HFF-Myc (cell line): ENCODE measurements at regions not wholly inside any gene's neighbourhood (a gene's known extent, or its start where the extent isn't known, plus 50 kb on each side); places are given as distances from the start of the nearest gene placed in this dataset.

ENCODE experiments used
- DNase-seq: peaks from one replicate; pipeline ENCODE4 v3.0.0-alpha.2; 2011; ENCODE audit warnings: low read depth; ENCODE audit errors: extremely low read depth
- H3K4me3 ChIP-seq: replicated peaks from 2 replicates; pipeline ENCODE4 v1.5.1; 2011; ENCODE audit warnings: low read depth, mild to moderate bottlenecking, control low read depth, low read length
- TF ChIP-seq, protein P1 (sequence below): IDR thresholded peaks from 2 replicates; pipeline ENCODE4 v1.5.1; 2012; ENCODE audit warnings: mild to moderate bottlenecking, low read depth, low read length, control low read depth; ENCODE audit errors: missing control alignments

DNA sequence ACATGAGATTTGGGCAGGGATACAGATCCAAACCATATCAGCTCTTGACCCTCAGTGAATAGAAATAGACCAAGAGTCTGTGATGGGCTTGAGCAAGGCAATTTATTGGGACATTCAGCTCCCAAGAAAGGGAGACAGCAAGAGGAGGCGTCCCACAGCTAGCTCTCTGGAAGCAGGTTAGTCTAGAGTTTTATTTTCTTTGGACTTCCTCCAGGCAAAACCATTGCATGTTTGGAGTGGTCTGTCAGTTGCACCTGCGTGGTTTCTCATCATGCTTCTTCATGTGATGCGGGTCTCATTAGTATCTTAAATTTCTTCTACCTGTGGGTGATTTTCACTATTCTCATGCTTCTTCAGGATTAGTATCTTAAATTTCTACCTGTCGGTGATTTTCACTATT lies 1530.6 kb downstream of the PLA2G4A start:
- TF ChIP-seq, protein P1, sequence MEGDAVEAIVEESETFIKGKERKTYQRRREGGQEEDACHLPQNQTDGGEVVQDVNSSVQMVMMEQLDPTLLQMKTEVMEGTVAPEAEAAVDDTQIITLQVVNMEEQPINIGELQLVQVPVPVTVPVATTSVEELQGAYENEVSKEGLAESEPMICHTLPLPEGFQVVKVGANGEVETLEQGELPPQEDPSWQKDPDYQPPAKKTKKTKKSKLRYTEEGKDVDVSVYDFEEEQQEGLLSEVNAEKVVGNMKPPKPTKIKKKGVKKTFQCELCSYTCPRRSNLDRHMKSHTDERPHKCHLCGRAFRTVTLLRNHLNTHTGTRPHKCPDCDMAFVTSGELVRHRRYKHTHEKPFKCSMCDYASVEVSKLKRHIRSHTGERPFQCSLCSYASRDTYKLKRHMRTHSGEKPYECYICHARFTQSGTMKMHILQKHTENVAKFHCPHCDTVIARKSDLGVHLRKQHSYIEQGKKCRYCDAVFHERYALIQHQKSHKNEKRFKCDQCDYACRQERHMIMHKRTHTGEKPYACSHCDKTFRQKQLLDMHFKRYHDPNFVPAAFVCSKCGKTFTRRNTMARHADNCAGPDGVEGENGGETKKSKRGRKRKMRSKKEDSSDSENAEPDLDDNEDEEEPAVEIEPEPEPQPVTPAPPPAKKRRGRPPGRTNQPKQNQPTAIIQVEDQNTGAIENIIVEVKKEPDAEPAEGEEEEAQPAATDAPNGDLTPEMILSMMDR: no peak
- H3K4me3 ChIP-seq: no peak overlapping the region
- no peak for DNase-seq

DNA sequence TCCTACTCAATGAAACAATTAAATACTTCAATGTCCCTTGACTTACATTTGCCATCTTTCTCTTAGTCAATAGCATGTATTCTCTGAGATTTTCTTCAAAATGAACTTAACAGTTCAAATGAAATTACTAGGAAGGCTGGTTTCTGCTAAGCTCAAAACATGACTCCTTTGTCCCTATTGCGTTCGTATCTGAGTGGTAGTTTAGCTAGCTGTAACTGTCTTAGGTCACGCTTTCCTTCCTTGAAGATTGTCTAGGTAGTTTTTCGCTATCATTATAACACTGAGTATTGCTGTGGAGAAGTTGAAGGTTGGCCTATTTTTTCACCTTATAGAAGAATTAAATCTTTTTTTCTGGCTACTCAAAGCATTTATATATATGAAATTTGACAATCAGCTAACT lies 1535.2 kb downstream of the PLA2G4A start:
- no peak for DNase-seq
- TF ChIP-seq, protein P1: no peak
- no peak overlapping the region for H3K4me3 ChIP-seq

GRCh38 chr1:188364927-188365449 lies 1536.2 kb downstream of the PLA2G4A start:
- no peak overlapping the region for H3K4me3 ChIP-seq
- no peak for DNase-seq
- TF ChIP-seq, protein P1: no peak

- no peak overlapping the region for H3K4me3 ChIP-seq
- TF ChIP-seq, protein P1: no peak
- DNase-seq: no peak
Measured at GRCh38 chr1:188365874-188366273, 1537.1 kb downstream of the PLA2G4A start.

DNA sequence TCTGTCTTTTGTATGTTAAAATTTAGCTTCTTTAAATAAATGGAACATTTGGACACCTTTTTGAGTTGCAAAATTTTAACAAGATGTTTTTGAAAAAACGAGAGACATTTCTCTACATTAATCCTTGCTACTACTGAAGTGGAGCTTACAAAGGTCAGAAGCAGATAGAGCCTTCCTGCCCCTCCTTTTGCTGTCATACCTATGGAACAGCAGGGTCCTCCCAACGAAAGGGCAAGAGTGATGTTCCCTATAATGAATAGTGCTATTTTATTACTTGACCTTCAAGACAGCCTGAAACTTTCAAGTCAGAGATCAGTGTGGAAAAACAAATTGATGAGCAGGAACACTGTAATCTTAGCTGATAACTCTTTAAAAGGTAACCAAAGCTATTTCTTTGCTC lies 1538.9 kb downstream of the PLA2G4A start:
- no peak for DNase-seq
- TF ChIP-seq, protein P1: no peak
- H3K4me3 ChIP-seq: no peak overlapping the region

DNA sequence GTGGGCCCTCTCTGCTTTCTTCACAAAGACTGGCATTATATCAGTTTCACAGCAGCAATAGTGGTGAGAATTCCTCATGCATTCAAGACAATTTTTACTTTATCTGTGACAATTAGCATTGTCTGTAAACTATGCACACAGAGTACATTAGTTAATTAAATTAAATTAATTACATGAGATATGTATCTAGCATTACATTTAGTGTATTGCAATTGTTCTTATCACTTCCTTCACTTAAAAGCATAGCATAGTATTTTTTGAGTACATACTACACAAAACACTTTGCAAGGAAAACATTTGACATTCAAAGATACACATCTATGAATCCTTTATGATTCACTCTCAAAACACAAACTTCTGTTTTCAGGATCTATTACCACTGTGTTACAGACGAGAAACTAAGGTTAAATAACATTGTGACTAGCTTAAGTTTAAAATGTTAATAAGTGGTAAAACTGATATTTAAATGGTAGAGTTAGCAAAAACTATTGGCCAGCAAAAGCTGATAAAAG lies 1542.6 kb downstream of the PLA2G4A start:
- no peak overlapping the region for H3K4me3 ChIP-seq
- DNase-seq: no peak
- TF ChIP-seq, protein P1: no peak

GRCh38 chr1:188372821-188373220 lies 1544.1 kb downstream of the PLA2G4A start:
- no peak overlapping the region for H3K4me3 ChIP-seq
- TF ChIP-seq, protein P1: no peak
- DNase-seq: no peak
